MG63 (cell line): ENCODE measurements at regions not wholly inside any gene's neighbourhood (a gene's known extent, or its start where the extent isn't known, plus 50 kb on each side); places are given as distances from the start of the nearest gene placed in this dataset.

Experiments
- DNase-seq: peaks from one replicate; pipeline ENCODE4 v3.0.0-alpha.2; 2020
- H3K27me3 ChIP-seq: fragments of 250-450 bp; sonication (Bioruptor Pico); 2 replicates; pipeline ENCODE4 v1.5.1; 2020; ENCODE audit warnings: mild to moderate bottlenecking, moderate library complexity
- H3K36me3 ChIP-seq: fragments of 250-450 bp; sonication (Bioruptor Pico); 2 replicates; pipeline ENCODE4 v1.5.1; 2020; ENCODE audit warnings: mild to moderate bottlenecking, moderate library complexity
- H3K4me3 ChIP-seq: fragments of 250-450 bp; sonication (Bioruptor Pico); 2 replicates; pipeline ENCODE4 v1.5.1; 2020; ENCODE audit warnings: mild to moderate bottlenecking, moderate library complexity
- H3K9me3 ChIP-seq: fragments of 250-450 bp; sonication (Bioruptor Pico); 2 replicates; pipeline ENCODE4 v1.5.1; 2020; ENCODE audit warnings: mild to moderate bottlenecking, moderate library complexity

DNA sequence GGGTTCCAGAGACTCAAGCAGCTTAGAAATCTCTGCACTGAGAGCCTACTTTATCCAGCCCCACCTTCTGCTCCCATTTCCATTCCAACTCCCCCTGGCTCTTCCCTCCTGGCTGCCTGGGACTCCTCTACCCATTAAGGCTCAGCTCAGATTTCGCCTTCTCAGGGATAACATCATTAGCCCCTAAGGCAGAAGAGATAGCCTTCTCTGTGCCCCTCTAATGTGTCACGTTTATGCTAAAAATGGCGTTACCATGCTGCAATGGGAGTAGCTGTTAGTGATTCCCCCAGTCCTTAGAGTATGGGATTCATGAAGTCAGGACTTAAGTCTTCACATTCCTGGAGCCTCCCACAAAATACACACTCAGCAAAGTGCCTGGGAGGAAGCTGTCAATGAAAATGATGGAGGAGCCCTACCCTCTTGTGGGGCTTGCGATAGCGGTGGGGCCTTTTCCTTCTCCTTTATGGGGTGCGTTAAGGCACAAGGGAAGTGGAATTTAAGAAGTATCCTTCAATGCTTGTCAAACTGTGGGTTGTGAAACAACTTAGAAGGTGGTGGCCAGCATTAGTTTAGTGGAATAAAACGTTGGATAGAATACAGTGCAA lies 144.7 kb upstream of the COPS8 start:
- H3K9me3 ChIP-seq = no peaks in the 10 kb centered on the region
- no peaks in the 10 kb centered on the region for H3K27me3 ChIP-seq
- no peak overlapping the region for H3K4me3 ChIP-seq
- DNase-seq = no peak
- H3K36me3 ChIP-seq = no peaks in the 10 kb centered on the region

DNA sequence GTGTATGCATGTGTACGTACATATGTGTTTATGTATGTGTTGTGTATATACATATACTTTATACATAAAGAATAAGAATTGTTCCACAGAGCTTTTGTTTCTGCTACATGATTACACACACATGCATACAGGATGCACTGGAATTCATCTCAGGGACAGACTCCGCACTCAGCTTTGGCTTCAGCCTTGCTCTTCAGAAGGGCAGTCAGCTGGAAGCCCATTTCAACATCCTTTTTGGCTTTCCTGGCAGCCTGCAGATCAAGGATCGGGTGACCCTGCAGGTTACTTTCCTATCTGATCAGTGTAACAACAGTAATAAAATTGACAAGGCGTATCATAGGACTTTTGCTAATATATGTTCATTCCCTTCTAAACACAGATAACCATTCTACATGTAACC lies 144.1 kb upstream of the COPS8 start:
- DNase-seq = no peak
- no peak overlapping the region for H3K4me3 ChIP-seq
- no peaks in the 10 kb centered on the region for H3K27me3 ChIP-seq
- no peaks in the 10 kb centered on the region for H3K36me3 ChIP-seq
- no peaks in the 10 kb centered on the region for H3K9me3 ChIP-seq

DNA sequence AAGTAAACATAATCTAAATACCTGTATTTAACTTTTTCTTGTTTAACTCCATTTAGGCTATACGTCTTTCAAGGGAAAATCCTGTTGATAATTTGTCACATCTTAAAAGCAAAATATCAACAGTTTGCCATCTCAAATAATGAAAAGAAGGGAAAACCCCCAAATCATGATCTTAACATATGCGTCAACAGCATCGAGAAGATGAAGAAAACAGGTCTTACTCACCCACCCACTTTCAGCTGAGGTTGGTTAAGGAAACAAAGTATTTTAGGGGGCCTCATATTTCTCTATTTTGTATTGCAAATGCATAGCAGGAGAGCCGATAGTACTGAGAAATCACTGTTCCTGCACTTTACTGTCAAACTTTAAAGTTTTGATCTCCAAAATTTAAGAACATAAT lies 143.1 kb upstream of the COPS8 start:
- no peak overlapping the region for H3K4me3 ChIP-seq
- DNase-seq = no peak
- H3K36me3 ChIP-seq = no peaks in the 10 kb centered on the region
- H3K9me3 ChIP-seq = no peaks in the 10 kb centered on the region
- H3K27me3 ChIP-seq = no peaks in the 10 kb centered on the region

DNA sequence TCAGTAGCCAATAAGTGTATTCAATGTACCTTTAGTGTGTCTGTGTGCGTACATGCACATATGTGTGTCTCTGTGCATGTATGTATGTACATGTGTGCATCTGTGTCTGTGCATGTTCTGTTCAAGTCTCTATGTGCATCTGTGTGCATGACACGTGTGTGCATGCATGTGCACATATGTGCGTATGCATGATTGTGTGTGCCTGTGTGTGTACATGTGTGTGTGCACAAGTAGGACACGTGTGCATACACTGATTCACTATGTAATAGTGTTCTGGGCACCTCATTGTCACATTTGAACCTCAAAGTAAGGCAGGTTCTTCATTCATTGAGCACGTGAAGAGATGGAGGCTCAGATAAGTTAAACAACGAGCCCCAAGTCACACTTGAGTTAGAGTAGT lies 142.6 kb upstream of the COPS8 start:
- no peak overlapping the region for H3K4me3 ChIP-seq
- H3K36me3 ChIP-seq = no peaks in the 10 kb centered on the region
- no peak for DNase-seq
- H3K27me3 ChIP-seq = no peaks in the 10 kb centered on the region
- no peaks in the 10 kb centered on the region for H3K9me3 ChIP-seq

DNA sequence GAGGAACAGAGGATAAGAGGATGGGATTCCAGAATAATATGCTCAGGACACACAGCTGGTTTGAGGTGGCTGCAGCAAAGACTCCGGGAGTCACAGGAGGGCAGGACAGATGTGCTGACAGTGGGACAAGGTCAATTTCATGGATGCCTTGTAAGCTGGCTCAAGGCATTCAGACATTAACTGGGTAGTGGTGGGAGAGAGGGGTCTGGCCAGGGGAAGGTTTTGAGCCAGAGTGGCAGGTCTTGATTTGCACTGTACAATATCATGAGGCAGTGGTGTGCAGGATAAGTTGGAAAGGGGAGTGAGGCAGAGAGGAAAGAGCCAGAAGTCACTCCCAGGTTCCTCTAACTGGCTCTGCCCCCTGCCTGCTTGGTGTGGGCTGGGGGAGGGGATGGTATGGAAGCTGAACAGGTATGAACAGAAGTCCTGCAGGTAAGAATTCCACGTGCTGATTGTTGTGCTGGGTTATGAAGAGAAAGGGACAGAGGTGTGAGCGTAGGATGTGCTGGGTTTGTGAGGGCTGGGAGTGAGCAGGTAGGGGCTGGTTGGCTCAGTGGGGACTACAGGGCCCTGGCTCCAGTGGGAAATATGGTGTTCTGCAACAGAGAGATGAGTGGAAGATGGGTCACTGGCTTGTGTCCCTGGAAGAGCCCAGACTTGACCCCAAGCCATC lies 141.7 kb upstream of the COPS8 start:
- no peaks in the 10 kb centered on the region for H3K9me3 ChIP-seq
- H3K27me3 ChIP-seq = no peaks in the 10 kb centered on the region
- no peak overlapping the region for H3K4me3 ChIP-seq
- no peaks in the 10 kb centered on the region for H3K36me3 ChIP-seq
- no peak for DNase-seq

DNA sequence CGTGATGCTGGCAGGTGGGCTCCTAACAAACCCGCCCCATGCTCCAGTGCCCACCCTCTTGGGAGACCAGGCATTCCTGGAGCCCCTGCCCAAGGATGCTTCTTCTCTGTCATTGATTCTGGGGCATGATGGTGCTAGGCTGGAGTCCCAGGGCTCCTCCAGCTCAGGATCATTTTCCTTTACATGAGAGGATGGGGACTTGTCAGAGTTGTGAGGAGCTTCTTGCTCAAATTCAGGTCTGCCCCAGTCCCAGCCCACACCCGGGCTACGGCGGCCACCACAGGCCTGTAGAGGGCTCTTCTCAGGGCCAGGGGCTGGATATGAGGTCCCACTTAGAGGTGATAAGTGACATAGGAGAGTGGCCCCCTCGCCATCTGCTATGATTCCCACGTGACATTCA lies 141.1 kb upstream of the COPS8 start:
- no peak overlapping the region for H3K4me3 ChIP-seq
- H3K9me3 ChIP-seq = no peaks in the 10 kb centered on the region
- no peaks in the 10 kb centered on the region for H3K27me3 ChIP-seq
- no peak for DNase-seq
- H3K36me3 ChIP-seq = no peaks in the 10 kb centered on the region

DNA sequence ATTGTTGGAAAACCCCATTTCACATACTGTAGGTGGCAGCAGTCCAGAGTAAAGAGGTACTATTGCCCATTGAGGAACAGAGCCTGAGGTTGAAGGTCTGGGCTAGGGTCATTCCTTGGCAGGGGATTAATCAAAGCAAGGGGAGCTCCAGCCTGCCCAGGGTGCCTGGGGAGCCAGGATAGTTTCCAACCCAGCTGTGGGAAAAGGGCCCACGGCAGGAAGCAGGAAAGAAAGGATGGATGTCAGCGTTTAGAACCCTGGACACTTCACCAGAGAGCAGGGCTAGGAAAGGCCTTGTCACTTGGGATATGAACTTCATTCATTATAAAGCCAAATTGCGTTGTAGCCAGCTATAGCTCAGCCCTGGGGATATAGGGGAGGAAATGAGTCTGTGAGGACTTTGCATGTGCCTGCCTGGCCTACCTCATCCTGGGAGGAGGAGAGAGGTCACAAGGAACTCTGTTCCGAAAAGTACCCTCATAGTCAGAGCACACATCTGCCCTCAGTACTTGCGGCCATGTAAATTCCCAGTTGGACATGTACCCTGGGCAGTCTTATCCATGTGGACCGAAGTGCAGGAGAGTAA lies 140.2 kb upstream of the COPS8 start:
- peak; percentile 16 for DNase-seq
- no peaks in the 10 kb centered on the region for H3K9me3 ChIP-seq
- H3K36me3 ChIP-seq = no peaks in the 10 kb centered on the region
- no peaks in the 10 kb centered on the region for H3K27me3 ChIP-seq
- no peak overlapping the region for H3K4me3 ChIP-seq

DNA sequence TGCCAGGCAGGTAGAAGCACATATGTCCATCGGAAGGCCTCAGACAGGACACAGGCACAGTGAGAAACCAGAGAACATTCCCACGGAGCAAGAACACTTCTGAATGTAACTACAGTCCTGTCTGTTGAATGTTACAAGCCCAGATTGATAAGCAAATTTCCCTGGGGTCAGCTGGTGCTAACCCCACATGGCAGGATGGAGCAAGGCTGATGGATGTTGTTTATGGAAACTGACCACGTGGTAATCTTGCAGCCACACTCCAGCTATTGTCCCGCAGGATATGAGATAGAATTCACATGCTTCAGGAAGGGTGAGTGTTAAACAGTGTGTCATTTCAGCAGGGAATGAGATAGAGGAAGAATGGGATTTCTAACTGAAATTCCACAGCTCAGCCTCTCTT lies 138.8 kb upstream of the COPS8 start:
- no peak overlapping the region for H3K4me3 ChIP-seq
- no peaks in the 10 kb centered on the region for H3K36me3 ChIP-seq
- no peaks in the 10 kb centered on the region for H3K27me3 ChIP-seq
- DNase-seq = no peak
- H3K9me3 ChIP-seq = no peaks in the 10 kb centered on the region

DNA sequence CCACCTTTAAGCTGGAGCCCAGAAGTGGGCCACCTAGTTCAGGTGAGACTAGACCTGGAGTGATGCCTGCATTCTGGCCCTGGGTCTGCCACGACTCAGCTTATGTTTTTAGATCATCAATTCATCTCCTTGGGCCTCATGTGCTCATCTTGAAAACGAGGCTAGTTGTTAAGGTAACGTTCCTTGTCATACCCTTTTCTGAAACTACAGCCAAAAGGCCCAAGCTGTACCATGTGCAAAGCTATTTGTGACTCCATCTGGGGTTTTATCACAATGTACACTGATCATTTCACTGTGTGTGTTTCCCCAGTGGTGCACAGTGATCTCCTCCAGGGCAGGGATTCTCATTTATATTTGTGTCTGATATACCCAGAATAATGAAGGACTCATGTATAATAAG lies 138.4 kb upstream of the COPS8 start:
- no peaks in the 10 kb centered on the region for H3K36me3 ChIP-seq
- no peaks in the 10 kb centered on the region for H3K9me3 ChIP-seq
- no peak overlapping the region for H3K4me3 ChIP-seq
- no peak for DNase-seq
- H3K27me3 ChIP-seq = no peaks in the 10 kb centered on the region

DNA sequence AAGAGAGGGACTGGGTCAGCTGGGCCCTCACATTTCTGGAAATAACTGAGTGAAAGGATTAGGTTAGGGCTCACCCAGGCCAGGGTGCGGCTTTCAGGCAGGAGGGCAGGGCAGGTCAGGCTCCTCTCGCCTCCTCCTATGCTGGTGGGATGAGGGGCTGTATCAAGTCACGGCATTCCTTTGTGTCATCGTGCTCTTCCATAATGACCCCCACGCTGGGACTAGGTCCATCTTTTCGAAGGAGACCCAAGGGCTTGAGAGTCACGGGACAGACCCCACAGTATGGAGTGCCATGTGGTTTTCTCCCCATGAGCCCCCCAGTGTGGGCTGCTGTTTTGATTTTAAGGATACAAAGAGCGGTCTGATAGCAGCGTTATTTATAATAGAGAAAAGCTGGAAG lies 137.8 kb upstream of the COPS8 start:
- DNase-seq = no peak
- no peaks in the 10 kb centered on the region for H3K36me3 ChIP-seq
- H3K4me3 ChIP-seq = no peak overlapping the region
- no peaks in the 10 kb centered on the region for H3K27me3 ChIP-seq
- H3K9me3 ChIP-seq = no peaks in the 10 kb centered on the region

DNA sequence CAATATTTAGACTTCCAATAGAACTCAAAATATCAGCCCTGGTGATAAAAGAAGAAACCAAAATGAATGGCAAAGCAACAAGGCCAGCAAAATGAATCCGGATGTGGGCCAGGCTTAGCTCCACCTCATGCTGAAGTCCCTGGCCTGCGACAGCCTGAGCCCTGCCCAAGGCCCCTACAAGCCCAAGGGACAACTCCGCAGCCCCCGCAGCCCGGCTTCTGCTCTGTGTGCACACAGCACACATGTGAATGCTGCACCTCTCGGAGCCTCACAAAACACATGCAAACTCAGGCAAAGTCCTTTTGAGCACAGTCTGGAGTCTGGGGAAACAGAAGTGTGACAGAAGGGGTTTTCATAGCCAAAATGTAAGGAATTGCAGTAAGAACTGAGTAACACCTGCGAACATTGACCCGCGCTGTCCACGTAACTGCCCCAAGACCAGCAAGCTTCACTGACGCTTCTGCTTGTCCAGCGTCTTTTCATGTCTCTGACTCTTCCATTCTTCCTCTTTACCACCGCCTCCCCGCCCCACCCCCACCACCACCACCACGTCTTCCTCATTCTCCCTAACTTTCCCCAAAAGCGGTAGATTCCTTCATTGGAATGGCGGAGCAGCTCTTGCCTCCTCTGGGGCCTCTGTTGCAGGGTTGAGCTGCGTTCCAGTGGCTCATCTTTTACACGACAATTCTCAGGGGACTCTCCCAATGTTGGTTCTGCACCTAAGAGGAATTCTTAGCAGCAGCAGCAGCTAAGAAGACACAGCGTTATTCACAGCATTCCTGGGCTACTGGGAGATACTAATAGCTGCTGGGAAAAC lies 136.4 kb upstream of the COPS8 start:
- Histone ChIP-seq H3K9me3 (no peaks in the 10 kb centered on the region), H3K4me3 (no peak overlapping the region), H3K36me3 (no peaks in the 10 kb centered on the region), H3K27me3 (no peaks in the 10 kb centered on the region)
- no peak for DNase-seq

DNA sequence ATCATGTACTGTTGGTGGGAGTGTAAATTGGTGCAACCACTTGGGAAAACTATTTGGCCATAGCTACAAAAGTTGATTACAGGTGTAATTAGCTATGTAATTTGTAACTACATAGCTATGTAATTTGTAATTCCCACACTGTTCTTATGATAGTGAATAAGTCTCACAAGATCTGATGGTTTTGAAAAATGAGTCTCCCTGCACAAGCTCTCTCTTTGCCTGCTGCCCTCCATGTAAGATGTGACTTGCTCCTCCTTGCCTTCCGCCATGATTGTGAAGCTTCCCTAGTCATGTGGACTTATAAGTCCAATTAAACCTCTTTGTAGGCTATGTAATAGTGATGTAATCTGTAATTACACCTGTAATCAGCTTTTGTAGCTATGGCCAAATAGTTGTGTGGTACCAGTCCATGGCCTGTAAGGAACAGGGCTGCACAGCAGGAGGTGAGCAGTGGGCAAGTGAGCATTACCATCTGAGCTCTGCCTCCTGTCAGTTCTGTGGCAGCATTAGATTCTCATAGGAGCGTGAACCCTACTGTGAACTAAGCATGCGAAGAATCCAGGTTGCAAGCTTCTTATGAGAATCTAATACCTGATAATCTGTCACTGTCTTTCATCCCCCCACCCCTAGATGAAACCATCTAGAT lies 133.7 kb upstream of the COPS8 start:
- no peak for DNase-seq
- Histone ChIP-seq H3K36me3 (no peaks in the 10 kb centered on the region), H3K4me3 (no peak overlapping the region), H3K27me3 (no peaks in the 10 kb centered on the region), H3K9me3 (no peaks in the 10 kb centered on the region)

DNA sequence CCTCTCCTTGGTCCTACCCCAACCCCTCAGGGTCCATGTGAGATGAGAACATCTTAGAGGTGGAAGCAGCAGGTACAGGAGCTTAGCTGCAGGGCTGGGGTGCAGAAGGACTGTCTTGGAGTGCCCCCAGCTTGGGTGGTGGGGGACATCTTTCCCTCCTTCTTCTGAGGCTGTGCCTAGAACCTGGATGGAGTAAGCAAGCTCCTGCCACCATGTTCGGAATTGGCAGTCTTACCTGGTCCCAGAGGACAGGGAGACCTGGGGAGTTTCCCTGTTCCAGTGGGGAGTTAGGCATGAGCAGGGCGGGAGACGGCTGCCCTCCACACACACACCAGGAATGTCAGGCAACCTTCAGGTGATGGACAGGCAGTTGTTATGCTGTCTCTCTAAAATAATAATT lies 131.0 kb upstream of the COPS8 start:
- no peaks in the 10 kb centered on the region for H3K9me3 ChIP-seq
- no peak overlapping the region for H3K4me3 ChIP-seq
- H3K27me3 ChIP-seq = no peaks in the 10 kb centered on the region
- no peak for DNase-seq
- H3K36me3 ChIP-seq = no peaks in the 10 kb centered on the region

DNA sequence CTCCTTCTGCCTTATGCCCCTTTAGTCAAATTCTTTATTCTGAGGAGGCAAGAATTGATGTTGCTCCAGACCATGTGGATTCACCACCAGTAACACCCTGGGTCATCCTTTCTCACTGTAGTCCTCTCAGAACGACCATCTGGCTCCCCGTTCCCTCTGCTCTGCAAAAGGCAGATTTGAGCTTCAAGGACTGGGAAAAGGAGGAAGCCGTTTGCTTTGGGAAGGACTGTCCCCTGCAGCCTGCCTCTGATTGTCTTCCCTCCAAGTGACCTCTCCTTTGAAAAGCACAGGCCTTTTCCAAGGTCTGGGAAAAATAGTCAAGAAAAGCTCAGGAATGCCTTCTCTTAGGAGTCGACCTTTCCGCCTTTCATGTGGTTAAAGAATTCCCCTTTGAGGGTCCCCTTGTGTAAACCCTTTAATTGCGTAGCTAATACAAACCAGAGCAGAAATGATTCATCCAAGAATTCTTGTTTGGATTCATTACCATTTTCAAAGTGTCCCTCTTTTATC lies 130.1 kb upstream of the COPS8 start:
- Histone ChIP-seq H3K27me3 (no peaks in the 10 kb centered on the region), H3K9me3 (no peaks in the 10 kb centered on the region), H3K36me3 (no peaks in the 10 kb centered on the region), H3K4me3 (no peak overlapping the region)
- DNase-seq = no peak

DNA sequence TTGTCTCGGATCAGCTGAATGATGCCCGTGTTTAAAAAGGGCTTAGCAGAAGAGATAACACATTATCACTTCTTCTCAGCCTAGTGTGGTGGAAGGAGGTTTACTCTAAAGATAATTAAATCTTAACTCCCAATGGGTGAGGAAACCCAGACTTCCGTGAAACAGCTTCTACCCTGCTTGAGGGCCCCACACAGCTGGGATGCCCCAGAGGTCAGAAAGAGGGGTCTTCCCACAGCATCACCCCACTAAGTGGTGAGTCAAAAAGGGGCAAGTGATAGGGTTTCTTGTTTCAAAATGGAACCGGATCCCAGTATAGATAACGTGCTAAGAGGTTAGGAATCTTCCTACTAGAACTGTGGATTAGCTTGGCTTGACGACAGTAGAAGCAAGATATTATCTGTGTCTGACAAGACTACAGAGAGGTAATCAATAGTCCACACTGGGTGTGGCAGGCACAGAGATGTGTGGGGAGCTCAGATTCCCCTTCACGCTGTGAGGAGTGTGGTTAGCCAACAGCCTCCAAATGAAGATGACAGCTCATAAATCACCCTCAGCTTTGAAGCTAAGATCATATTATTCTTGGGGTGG lies 129.6 kb upstream of the COPS8 start:
- Histone ChIP-seq H3K36me3 (no peaks in the 10 kb centered on the region), H3K9me3 (no peaks in the 10 kb centered on the region), H3K4me3 (no peak overlapping the region), H3K27me3 (no peaks in the 10 kb centered on the region)
- no peak for DNase-seq

DNA sequence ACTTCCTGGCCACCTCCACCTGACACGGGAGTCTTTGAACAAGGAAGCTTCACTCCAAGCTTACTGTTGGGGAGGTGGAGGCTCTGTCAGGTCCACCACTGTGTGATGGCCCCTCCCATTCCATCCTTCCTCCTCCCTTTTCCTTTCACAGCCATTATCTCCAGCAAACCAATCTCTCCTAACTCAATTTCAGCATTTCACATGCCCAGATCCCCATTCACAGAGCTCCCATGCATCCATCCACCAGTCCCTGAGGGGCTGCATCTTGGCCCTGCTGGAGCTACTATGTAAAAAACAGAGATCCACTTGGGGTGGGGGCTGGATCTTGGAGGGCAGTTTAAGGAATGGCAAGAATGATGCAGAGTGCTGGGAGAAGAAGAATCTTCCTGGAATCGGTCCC lies 129.0 kb upstream of the COPS8 start:
- no peaks in the 10 kb centered on the region for H3K36me3 ChIP-seq
- H3K4me3 ChIP-seq = no peak overlapping the region
- no peaks in the 10 kb centered on the region for H3K9me3 ChIP-seq

DNA sequence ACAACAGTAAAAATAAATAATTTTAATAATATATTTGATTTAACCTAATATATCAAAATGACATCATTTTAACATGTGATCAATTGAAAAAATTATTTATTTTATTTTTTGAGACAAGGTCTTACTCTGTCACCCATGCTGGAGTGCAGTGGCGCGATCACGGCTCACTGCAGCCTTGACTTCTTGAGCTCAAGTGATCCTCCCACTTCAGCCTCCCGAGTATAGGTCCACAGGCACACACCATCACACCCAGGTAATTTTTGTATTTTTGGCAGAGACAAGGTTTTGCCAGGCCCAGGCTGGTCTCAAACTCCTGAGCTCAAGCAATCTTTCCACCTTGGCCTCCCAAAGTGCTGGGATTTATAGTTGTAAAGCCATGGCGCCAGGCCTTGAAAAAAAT lies 126.7 kb upstream of the COPS8 start:
- H3K9me3 ChIP-seq = no peaks in the 10 kb centered on the region
- no peak overlapping the region for H3K4me3 ChIP-seq
- H3K36me3 ChIP-seq = no peaks in the 10 kb centered on the region
- DNase-seq = no peak
- no peaks in the 10 kb centered on the region for H3K27me3 ChIP-seq

More for the DNA sequence above, 129.0 kb upstream of the COPS8 start:
- no peak for DNase-seq
- H3K27me3 ChIP-seq = no peaks in the 10 kb centered on the region
